Muscle of back (tissue), 3 donors: ENCODE measurements at regions not wholly inside any gene's neighbourhood (a gene's known extent, or its start where the extent isn't known, plus 50 kb on each side); places are given as distances from the start of the nearest gene placed in this dataset.

Experiments
- DNase-seq, 3 donors: peaks; one replicate each; pipeline versions ENCODE4 v3.0.0 to v3.0.0-alpha.2; 2013

- DNase-seq, result no peak
Measured at GRCh38 chr9:130755377-130756007, 61.9 kb downstream of the EXOSC2 start.

- DNase-seq, result no peak
Measured at GRCh38 chr9:130756037-130756436, 62.5 kb downstream of the EXOSC2 start.

GRCh38 chr9:130756455-130757152 is 63.0 kb downstream of the EXOSC2 start:
- no peak for DNase-seq

GRCh38 chr9:130759738-130760137 is 66.2 kb downstream of the EXOSC2 start:
- DNase-seq, result no peak

- no peak for DNase-seq
Measured at GRCh38 chr9:130763331-130764171, 70.0 kb downstream of the EXOSC2 start.

- no peak for DNase-seq
Measured at GRCh38 chr9:130765137-130766020, 69.7 kb upstream of the ABL1 start.

GRCh38 chr9:130766021-130766926 is 68.8 kb upstream of the ABL1 start:
- DNase-seq, result no peak

GRCh38 chr9:130766927-130767307 is 68.1 kb upstream of the ABL1 start:
- DNase-seq, result no peak

- peak in 1 of 3 donors; percentile 25 for DNase-seq
Measured at GRCh38 chr9:130768265-130768664, 66.8 kb upstream of the ABL1 start.

- no peak for DNase-seq
Measured at GRCh38 chr9:130768891-130769403, 66.1 kb upstream of the ABL1 start.

GRCh38 chr9:130770093-130770492 is 65.0 kb upstream of the ABL1 start:
- DNase-seq, result no peak

- DNase-seq, result peak; percentile 71 to 90 (median 76)
Measured at GRCh38 chr9:130770679-130771442, 64.2 kb upstream of the ABL1 start.

- DNase-seq, result no peak
Measured at GRCh38 chr9:130772185-130772584, 62.9 kb upstream of the ABL1 start.

GRCh38 chr9:130774183-130774582 is 60.9 kb upstream of the ABL1 start:
- DNase-seq, result no peak

GRCh38 chr9:130775336-130775991 is 59.6 kb upstream of the ABL1 start:
- DNase-seq, result no peak

GRCh38 chr9:130779153-130779855 is 55.8 kb upstream of the ABL1 start:
- DNase-seq, result no peak

GRCh38 chr9:130780415-130780814 is 54.6 kb upstream of the ABL1 start:
- DNase-seq, result peak in 1 of 3 donors; percentile 35

- DNase-seq, result peak; percentile 89 to 96 (median 94)
Measured at GRCh38 chr9:130780865-130781504, 54.1 kb upstream of the ABL1 start.
